HCT116 (cell line): ENCODE measurements at regions not wholly inside any gene's neighbourhood (a gene's known extent, or its start where the extent isn't known, plus 50 kb on each side); places are given as distances from the start of the nearest gene placed in this dataset.

Experiments used
- ATAC-seq: fragments of 200-7000 bp; cut with Tn5 transposase; 2 replicates; pipeline ENCODE4 v1.9.1; 2020; ENCODE audit warnings: mild to moderate bottlenecking, moderate library complexity
- BruUV-seq: library from RNA; stranded (reverse); fragments of 400-500 nt; replicated peaks from 2 replicates; lab custom pipeline; 2021; lab: Mats Ljungman, UMichigan
- CTCF ChIA-PET: fragments of 300-600 bp; sonication (Branson Sonifier 250); formaldehyde crosslinking; loops from one replicate; lab custom pipeline; 2021; ENCODE audit warnings: antibody characterized with exemption; lab: Charles Lee
- POLR2A ChIA-PET: fragments of 300-600, 350-600 bp; sonication (Branson Sonifier 250); formaldehyde crosslinking; loops from one replicate; lab custom pipeline; 2021; ENCODE audit warnings: antibody characterized with exemption; lab: Charles Lee
- RAD21 ChIA-PET, 2 experiments: fragments of 300-600 bp; sonication (Branson Sonifier 250); formaldehyde crosslinking; loops; one replicate each; lab custom pipeline; 2023; ENCODE audit warnings: low total read pairs in 2 of 2; ENCODE audit not compliant: uncharacterized antibody in 2 of 2, unreplicated experiment in 2 of 2, low non-redundant PET in 1 of 2; lab: Charles Lee
- DNase-seq: peaks from one replicate; pipeline ENCODE4 v3.0.0-alpha.2; 2010; ENCODE audit warnings: low read depth, low spot score
- H2AFZ ChIP-seq: fragments of 200-600 bp; shearing (Covaris generic), sonication (generic); 2 replicates; pipeline ENCODE4 v1.6.1; 2017; ENCODE audit warnings: low read depth, mixed run types, mixed read lengths, antibody characterized with exemption, low read length; ENCODE audit not compliant: poor library complexity, severe bottlenecking
- H3K27ac ChIP-seq: 2 replicates; pipeline ENCODE4 v1.5.1; 2012; ENCODE audit warnings: low read depth, low read length
- H3K27me3 ChIP-seq: fragments of 200-600 bp; sonication (generic); 2 replicates; pipeline ENCODE4 v1.6.1; 2016; ENCODE audit warnings: mixed run types, low read length, mixed read lengths; ENCODE audit not compliant: insufficient read depth
- H3K36me3 ChIP-seq, 2 experiments: fragments of 200-500 bp in 1 of 2; fragments of 200-600 bp in 1 of 2; sonication (Bioruptor generic) in 1 of 2; sonication (generic) in 1 of 2; 2 replicates each; pipeline versions ENCODE4 v1.5.1 to v1.6.1; 2014 to 2016; ENCODE audit warnings: low read length in 2 of 2, inconsistent platforms in 1 of 2, mixed read lengths in 1 of 2, mixed run types in 1 of 2; ENCODE audit not compliant: insufficient read depth in 2 of 2, control insufficient read depth in 1 of 2
- H3K4me1 ChIP-seq, 2 experiments: fragments of 200-600 bp in 1 of 2; sonication (generic) in 1 of 2; 2 replicates each; pipeline versions ENCODE4 v1.5.1 to v1.6.1; 2012 to 2017; ENCODE audit warnings: low read length in 2 of 2, inconsistent platforms in 1 of 2, mild to moderate bottlenecking in 1 of 2, mixed read lengths in 1 of 2, mixed run types in 1 of 2, moderate library complexity in 1 of 2; ENCODE audit not compliant: insufficient read depth in 2 of 2, control insufficient read depth in 1 of 2
- H3K4me2 ChIP-seq: fragments of 200-600 bp; sonication (generic); 2 replicates; pipeline ENCODE4 v1.6.1; 2017; ENCODE audit warnings: mixed run types, low read length, mixed read lengths
- H3K4me3 ChIP-seq, 2 experiments: fragments of 200-600 bp in 1 of 2; sonication (generic) in 1 of 2; replicated peaks in 1 of 2; 2 replicates each; pipeline ENCODE4 v1.5.1; 2011 to 2016; ENCODE audit warnings: low read length in 2 of 2, control low read depth in 1 of 2, low read depth in 1 of 2, mild to moderate bottlenecking in 1 of 2, mixed read lengths in 1 of 2, mixed run types in 1 of 2
- H3K79me2 ChIP-seq: fragments of 200-600 bp; sonication (generic); 2 replicates; pipeline ENCODE4 v1.6.1; 2017; ENCODE audit warnings: mild to moderate bottlenecking, mixed run types, low read length, moderate library complexity, mixed read lengths; ENCODE audit not compliant: insufficient read depth
- H3K9ac ChIP-seq: fragments of 200-600 bp; sonication (generic); 2 replicates; pipeline ENCODE4 v1.6.1; 2016; ENCODE audit warnings: low read length, mixed read lengths
- H3K9me2 ChIP-seq: fragments of 200-600 bp; sonication (generic), shearing (Covaris generic); 2 replicates; pipeline ENCODE4 v1.6.1; 2017; ENCODE audit warnings: mixed run types, mild to moderate bottlenecking, moderate library complexity; ENCODE audit not compliant: insufficient read depth
- H3K9me3 ChIP-seq, 2 experiments: fragments of 200-500 bp in 1 of 2; fragments of 200-600 bp in 1 of 2; sonication (Bioruptor generic) in 1 of 2; sonication (generic) in 1 of 2; 2 replicates each; pipeline ENCODE4 v1.6.1; 2014 to 2017; ENCODE audit warnings: low read length in 2 of 2, mixed read lengths in 2 of 2, inconsistent platforms in 1 of 2, low read depth in 1 of 2, mild to moderate bottlenecking in 1 of 2, mixed run types in 1 of 2, moderate library complexity in 1 of 2; ENCODE audit not compliant: control insufficient read depth in 1 of 2, insufficient read depth in 1 of 2
- H4K20me1 ChIP-seq: fragments of 200-600 bp; sonication (generic), shearing (Covaris generic); 2 replicates; pipeline ENCODE4 v1.6.1; 2017; ENCODE audit warnings: mixed run types, mild to moderate bottlenecking, moderate library complexity; ENCODE audit not compliant: insufficient read depth
- CBX3 ChIP-seq: IDR thresholded peaks from 2 replicates; pipeline ENCODE4 v1.6.1; 2012; ENCODE audit warnings: low read depth
- JUND ChIP-seq: IDR thresholded peaks from 2 replicates; pipeline ENCODE4 v1.6.1; 2012
- SIN3A ChIP-seq: IDR thresholded peaks from 2 replicates; pipeline ENCODE4 v1.6.1; 2012; ENCODE audit warnings: low read depth
- SP1 ChIP-seq: IDR thresholded peaks from 2 replicates; pipeline ENCODE4 v1.6.1; 2012; ENCODE audit warnings: low read depth
- SRF ChIP-seq: IDR thresholded peaks from 2 replicates; pipeline ENCODE4 v1.6.1; 2012; ENCODE audit warnings: low read depth
- intact Hi-C: fragments of 100-400 bp; cut with micrococcal nuclease; formaldehyde crosslinking; loops from 2 replicates; pipeline ENCODE4 v1.10.0; 2022
- TF ChIP-seq, protein P1 (sequence below): IDR thresholded peaks from 2 replicates; pipeline ENCODE4 v1.6.1; 2011; ENCODE audit warnings: mild to moderate bottlenecking, low read length, moderate library complexity; ENCODE audit not compliant: insufficient replicate concordance; ENCODE audit errors: extremely low read depth
- TF ChIP-seq, protein P2 (sequence below): IDR thresholded peaks from 2 replicates; pipeline ENCODE4 v1.6.1; 2012

DNA sequence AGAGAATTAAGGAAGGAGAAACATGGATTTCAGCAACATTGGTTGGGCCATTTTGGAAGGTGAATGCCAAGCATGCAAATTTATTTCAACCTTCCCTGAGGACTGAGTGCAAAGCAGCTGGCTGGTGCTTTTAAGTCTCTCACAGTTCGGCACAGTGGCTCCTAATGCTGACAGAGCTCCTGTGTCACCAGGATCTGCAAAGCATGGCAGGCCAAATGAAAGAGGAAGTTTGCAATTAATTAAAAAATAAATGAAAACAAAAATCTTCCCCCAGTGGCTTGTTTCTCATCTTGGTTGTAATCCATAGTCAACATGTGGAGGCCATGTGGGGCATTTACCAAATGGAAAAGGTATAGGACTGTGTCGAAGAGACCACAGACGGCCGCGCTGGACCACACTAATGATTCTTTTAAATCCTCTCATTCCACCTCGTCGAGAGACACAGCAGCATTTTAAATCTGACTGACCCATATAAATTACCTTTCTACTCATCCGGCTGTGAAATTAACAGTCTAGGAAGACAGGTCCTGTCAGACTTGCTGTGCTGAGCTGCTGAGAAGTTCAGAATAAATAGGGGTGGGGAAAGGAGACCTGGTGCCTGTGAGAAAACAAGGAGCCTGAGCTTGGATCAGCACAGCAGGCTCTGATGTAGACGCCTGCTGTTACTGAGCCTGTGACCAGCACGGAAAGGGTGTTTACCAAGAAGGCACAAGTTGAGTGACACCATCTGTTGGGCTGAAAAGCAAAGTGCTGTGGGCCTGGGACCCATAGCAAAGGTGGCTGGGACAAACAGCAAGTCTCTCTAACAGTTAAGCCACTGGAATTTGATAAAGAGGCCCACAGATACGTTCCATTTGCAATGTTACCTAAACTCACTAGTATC, 136.0 kb upstream of the COL1A2 start:
- Histone ChIP-seq H3K9ac (no peak overlapping the region), H3K9me2 (no peaks in the 10 kb centered on the region), H3K27ac (no peak overlapping the region), H4K20me1 (no peaks in the 10 kb centered on the region), H3K4me3 (no peak overlapping the region), H3K4me1 (no peaks in the 10 kb centered on the region), H3K4me2 (no peak overlapping the region), H3K79me2 (no peaks in the 10 kb centered on the region), H3K36me3 (no peaks in the 10 kb centered on the region), H3K27me3 (no peaks in the 10 kb centered on the region; the same call in 1 of the 2 replicates), H2AFZ (no peak overlapping the region), H3K9me3 (no peaks in the 10 kb centered on the region)
- ChIA-PET RAD21 (no interaction called here), POLR2A (no interaction called here), CTCF (interaction anchor here (1.5 kb wide), 1 partner anchor 30 kb away, joined by 4 read pairs; no protein-coding TSS in a partner anchor)
- BruUV-seq, result no TSS peak
- intact Hi-C loops, result no loop called here
- no peak for ATAC-seq
- TF ChIP-seq SIN3A (no peak), SP1 (no peak), CBX3 (no peak), JUND (no peak), SRF (no peak)
- TF ChIP-seq, protein P1, sequence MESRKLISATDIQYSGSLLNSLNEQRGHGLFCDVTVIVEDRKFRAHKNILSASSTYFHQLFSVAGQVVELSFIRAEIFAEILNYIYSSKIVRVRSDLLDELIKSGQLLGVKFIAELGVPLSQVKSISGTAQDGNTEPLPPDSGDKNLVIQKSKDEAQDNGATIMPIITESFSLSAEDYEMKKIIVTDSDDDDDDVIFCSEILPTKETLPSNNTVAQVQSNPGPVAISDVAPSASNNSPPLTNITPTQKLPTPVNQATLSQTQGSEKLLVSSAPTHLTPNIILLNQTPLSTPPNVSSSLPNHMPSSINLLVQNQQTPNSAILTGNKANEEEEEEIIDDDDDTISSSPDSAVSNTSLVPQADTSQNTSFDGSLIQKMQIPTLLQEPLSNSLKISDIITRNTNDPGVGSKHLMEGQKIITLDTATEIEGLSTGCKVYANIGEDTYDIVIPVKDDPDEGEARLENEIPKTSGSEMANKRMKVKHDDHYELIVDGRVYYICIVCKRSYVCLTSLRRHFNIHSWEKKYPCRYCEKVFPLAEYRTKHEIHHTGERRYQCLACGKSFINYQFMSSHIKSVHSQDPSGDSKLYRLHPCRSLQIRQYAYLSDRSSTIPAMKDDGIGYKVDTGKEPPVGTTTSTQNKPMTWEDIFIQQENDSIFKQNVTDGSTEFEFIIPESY, result no peak
- TF ChIP-seq, protein P2, sequence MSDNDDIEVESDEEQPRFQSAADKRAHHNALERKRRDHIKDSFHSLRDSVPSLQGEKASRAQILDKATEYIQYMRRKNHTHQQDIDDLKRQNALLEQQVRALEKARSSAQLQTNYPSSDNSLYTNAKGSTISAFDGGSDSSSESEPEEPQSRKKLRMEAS, result no peak
- TF ChIP-seq, all 23 proteins: peak for 0
- DNase-seq, result no peak
